GM23338 (cell line): ENCODE measurements at regions not wholly inside any gene's neighbourhood (a gene's known extent, or its start where the extent isn't known, plus 50 kb on each side); places are given as distances from the start of the nearest gene placed in this dataset.

Experiments used
- ATAC-seq: fragments of 200-7000 bp; cut with Tn5 transposase; 3 replicates; pipeline ENCODE4 v1.9.1; 2020
- DNase-seq: peaks from one replicate; pipeline ENCODE4 v3.0.0-alpha.2; 2015; ENCODE audit warnings: low spot score
- H2AFZ ChIP-seq: fragments of 200-600 bp; sonication (generic); 2 replicates; pipeline ENCODE4 v1.8.0; 2016; ENCODE audit warnings: antibody characterized with exemption, mild to moderate bottlenecking, moderate library complexity
- H3F3A ChIP-seq: fragments of 200-600 bp; sonication (generic); replicated peaks from 2 replicates; pipeline ENCODE4 v1.8.0; 2017; ENCODE audit warnings: antibody characterized with exemption, mixed run types, low read depth
- H3K27ac ChIP-seq: fragments of 200-600 bp; sonication (generic); 2 replicates; pipeline ENCODE4 v1.6.1; 2016; ENCODE audit warnings: low read depth
- H3K27me3 ChIP-seq: fragments of 200-600 bp; sonication (generic); 2 replicates; pipeline ENCODE4 v1.8.0; 2016; ENCODE audit warnings: mild to moderate bottlenecking, mixed run types, moderate library complexity; ENCODE audit not compliant: insufficient read depth
- H3K36me3 ChIP-seq: fragments of 200-600 bp; sonication (generic); 2 replicates; pipeline ENCODE4 v1.8.0; 2016; ENCODE audit warnings: mild to moderate bottlenecking; ENCODE audit not compliant: insufficient read depth
- H3K4me1 ChIP-seq: fragments of 200-600 bp; sonication (generic); 2 replicates; pipeline ENCODE4 v1.8.0; 2016; ENCODE audit warnings: mild to moderate bottlenecking, moderate library complexity; ENCODE audit not compliant: insufficient read depth
- H3K4me2 ChIP-seq: fragments of 200-600 bp; sonication (generic); 2 replicates; pipeline ENCODE4 v1.7.1; 2017; ENCODE audit warnings: mixed run types
- H3K4me3 ChIP-seq: fragments of 200-600 bp; sonication (generic); 2 replicates; pipeline ENCODE4 v1.6.1; 2016; ENCODE audit warnings: mixed run types
- H3K79me2 ChIP-seq: fragments of 200-600 bp; sonication (generic); replicated peaks from 2 replicates; pipeline ENCODE4 v1.8.0; 2017; ENCODE audit warnings: mild to moderate bottlenecking; ENCODE audit not compliant: insufficient read depth
- H3K9me2 ChIP-seq: fragments of 200-600 bp; sonication (generic); 2 replicates; pipeline ENCODE4 v1.8.0; 2017; ENCODE audit not compliant: insufficient read depth
- H4K20me1 ChIP-seq: fragments of 200-600 bp; sonication (generic); replicated peaks from 2 replicates; pipeline ENCODE4 v1.8.0; 2017; ENCODE audit warnings: mild to moderate bottlenecking; ENCODE audit not compliant: insufficient read depth
- H3K27ac Mint-ChIP-seq: 2 replicates; pipeline ENCODE4 v1.8.0; 2020; ENCODE audit warnings: inconsistent platforms, mild to moderate bottlenecking, moderate library complexity, mixed read lengths
- H3K27me3 Mint-ChIP-seq: 3 replicates; pipeline ENCODE4 v1.8.0; 2022; ENCODE audit warnings: low read depth, mild to moderate bottlenecking, moderate library complexity, mixed read lengths, inconsistent platforms; ENCODE audit not compliant: insufficient read depth, poor library complexity
- H3K36me3 Mint-ChIP-seq: 3 replicates; pipeline ENCODE4 v1.8.0; 2021; ENCODE audit warnings: low read depth, mild to moderate bottlenecking, inconsistent platforms, moderate library complexity, mixed read lengths
- H3K4me1 Mint-ChIP-seq: 3 replicates; pipeline ENCODE4 v1.8.0; 2020; ENCODE audit warnings: mild to moderate bottlenecking, inconsistent platforms, mixed read lengths
- H3K4me3 Mint-ChIP-seq: 3 replicates; pipeline ENCODE4 v1.8.0; 2021; ENCODE audit warnings: moderate library complexity, mild to moderate bottlenecking, inconsistent platforms, mixed read lengths
- H3K9me3 Mint-ChIP-seq: 3 replicates; pipeline ENCODE4 v1.8.0; 2020; ENCODE audit warnings: moderate library complexity, mild to moderate bottlenecking, inconsistent platforms, mixed read lengths
- CREB1 ChIP-seq: fragments of 250-450 bp; sonication (Bioruptor Pico); IDR thresholded peaks from 2 replicates; pipeline ENCODE4 v1.5.0; 2020; ENCODE audit warnings: low read depth, mild to moderate bottlenecking, moderate library complexity
- EZH2 ChIP-seq: fragments of 200-600 bp; sonication (generic); IDR thresholded peaks from one replicate; pipeline ENCODE4 v1.8.0; 2017; ENCODE audit warnings: antibody characterized with exemption, mild to moderate bottlenecking, low read depth; ENCODE audit not compliant: unreplicated experiment
- EZH2phosphoT487 ChIP-seq: fragments of 200-600 bp; sonication (generic); IDR thresholded peaks from one replicate; pipeline ENCODE4 v1.8.1; 2018; ENCODE audit warnings: antibody characterized with exemption; ENCODE audit not compliant: unreplicated experiment
- JUNB ChIP-seq: IDR thresholded peaks from one replicate; pipeline ENCODE4 v1.6.1; 2016; ENCODE audit warnings: antibody characterized with exemption; ENCODE audit not compliant: unreplicated experiment
- NANOG ChIP-seq: IDR thresholded peaks from 2 replicates; pipeline ENCODE4 v1.6.1; 2016; ENCODE audit warnings: antibody characterized with exemption, borderline replicate concordance
- POLR2AphosphoS5 ChIP-seq: IDR thresholded peaks from 2 replicates; pipeline ENCODE4 v1.6.1; 2016; ENCODE audit warnings: antibody characterized with exemption, low read depth
- STAT1 ChIP-seq: IDR thresholded peaks from one replicate; pipeline ENCODE4 v1.6.1; 2016; ENCODE audit warnings: antibody characterized with exemption; ENCODE audit not compliant: unreplicated experiment
- ZNF114 ChIP-seq: fragments of 250-450 bp; sonication (Bioruptor Pico); IDR thresholded peaks from 2 replicates; pipeline ENCODE4 v1.5.0; 2020; ENCODE audit warnings: mild to moderate bottlenecking, moderate library complexity
- ZNF331 ChIP-seq: fragments of 250-450 bp; sonication (Bioruptor Pico); IDR thresholded peaks from 2 replicates; pipeline ENCODE4 v1.5.0; 2020; ENCODE audit warnings: low read depth, mild to moderate bottlenecking, moderate library complexity
- TF ChIP-seq, protein P1 (sequence below): fragments of 250-450 bp; sonication (Bioruptor Pico); IDR thresholded peaks from 2 replicates; pipeline ENCODE4 v1.5.0; 2020; ENCODE audit warnings: mild to moderate bottlenecking, moderate library complexity
- TF ChIP-seq, protein P2 (sequence below): IDR thresholded peaks from one replicate; pipeline ENCODE4 v1.6.1; 2018; ENCODE audit warnings: antibody characterized with exemption; ENCODE audit not compliant: unreplicated experiment
- TF ChIP-seq, protein P3 (sequence below), 2 experiments: fragments of 200-600 bp in 1 of 2; sonication (generic) in 1 of 2; conservative IDR thresholded peaks; 2 replicates each; pipeline versions ENCODE4 v1.5.1 to v1.6.1; 2016 to 2017; ENCODE audit warnings: antibody characterized with exemption in 2 of 2, low read depth in 2 of 2, mild to moderate bottlenecking in 2 of 2, moderate library complexity in 1 of 2
- TF ChIP-seq, protein P4 (sequence below): IDR thresholded peaks from 2 replicates; pipeline ENCODE4 v1.6.1; 2016; ENCODE audit warnings: antibody characterized with exemption

DNA sequence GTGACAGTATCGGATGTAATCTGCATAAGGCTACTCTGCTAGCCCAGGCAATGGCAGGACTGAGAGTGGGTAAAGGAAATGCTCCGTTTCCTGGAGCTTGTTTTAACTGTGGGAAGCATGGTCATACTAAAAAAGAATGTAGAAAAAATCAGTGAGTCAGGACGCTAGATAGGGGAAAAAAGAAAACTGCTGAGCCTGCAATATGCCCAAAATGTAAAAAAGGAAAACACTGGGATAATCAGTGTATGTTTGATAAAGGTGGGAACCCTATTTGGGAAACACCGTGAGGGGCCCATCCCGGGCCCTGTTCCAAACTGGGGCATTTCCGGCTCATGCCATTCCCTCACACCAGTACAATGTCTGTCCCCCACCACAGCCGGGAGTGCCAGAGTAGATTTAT, 775.8 kb downstream of the ZPLD1 start (continued):
- no peak for TF ChIP-seq EZH2phosphoT487
- no peak for TF ChIP-seq CREB1 (CRISPR knock-in tag)

DNA sequence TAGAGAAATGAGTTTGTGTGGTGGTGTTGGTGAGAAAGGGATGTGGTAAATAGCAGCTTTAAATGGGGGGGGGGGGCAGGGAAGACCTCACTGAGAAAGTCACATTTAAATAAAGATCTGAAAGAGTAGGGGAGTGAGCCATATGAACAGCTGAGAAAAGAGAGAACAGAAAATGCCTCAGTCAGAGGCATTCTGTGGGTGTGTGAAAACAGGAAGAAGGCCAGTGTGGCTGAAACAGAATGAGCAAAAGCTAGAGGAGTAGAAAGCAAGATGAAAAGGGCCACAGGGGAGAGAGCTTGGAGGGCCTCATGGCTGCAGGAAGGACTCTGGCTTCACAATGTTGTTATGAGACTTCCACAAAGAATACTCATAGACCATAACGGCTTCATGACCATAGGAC, 783.3 kb downstream of the ZPLD1 start:
- no peaks in the 10 kb centered on the region for H3K27me3 ChIP-seq
- no peak overlapping the region for H3K4me2 ChIP-seq
- H3K9me3 Mint-ChIP-seq: peaks cover 6% of the 10 kb centered on the region; the same call in 2 of the 3 replicates
- no peaks in the 10 kb centered on the region for H3K36me3 ChIP-seq
- no peaks in the 10 kb centered on the region for H3K27me3 Mint-ChIP-seq
- H3K27ac ChIP-seq: no peak overlapping the region
- H3K4me3 ChIP-seq: no peak overlapping the region
- peaks cover 6% of the 10 kb centered on the region; the same call in 1 of the 3 replicates for H3K36me3 Mint-ChIP-seq
- TF ChIP-seq EZH2phosphoT487: no peak
- no peak for TF ChIP-seq STAT1
- no peak for TF ChIP-seq POLR2AphosphoS5
- TF ChIP-seq JUNB: no peak
- TF ChIP-seq ZNF114 (CRISPR knock-in tag): no peak
- TF ChIP-seq, protein P1, sequence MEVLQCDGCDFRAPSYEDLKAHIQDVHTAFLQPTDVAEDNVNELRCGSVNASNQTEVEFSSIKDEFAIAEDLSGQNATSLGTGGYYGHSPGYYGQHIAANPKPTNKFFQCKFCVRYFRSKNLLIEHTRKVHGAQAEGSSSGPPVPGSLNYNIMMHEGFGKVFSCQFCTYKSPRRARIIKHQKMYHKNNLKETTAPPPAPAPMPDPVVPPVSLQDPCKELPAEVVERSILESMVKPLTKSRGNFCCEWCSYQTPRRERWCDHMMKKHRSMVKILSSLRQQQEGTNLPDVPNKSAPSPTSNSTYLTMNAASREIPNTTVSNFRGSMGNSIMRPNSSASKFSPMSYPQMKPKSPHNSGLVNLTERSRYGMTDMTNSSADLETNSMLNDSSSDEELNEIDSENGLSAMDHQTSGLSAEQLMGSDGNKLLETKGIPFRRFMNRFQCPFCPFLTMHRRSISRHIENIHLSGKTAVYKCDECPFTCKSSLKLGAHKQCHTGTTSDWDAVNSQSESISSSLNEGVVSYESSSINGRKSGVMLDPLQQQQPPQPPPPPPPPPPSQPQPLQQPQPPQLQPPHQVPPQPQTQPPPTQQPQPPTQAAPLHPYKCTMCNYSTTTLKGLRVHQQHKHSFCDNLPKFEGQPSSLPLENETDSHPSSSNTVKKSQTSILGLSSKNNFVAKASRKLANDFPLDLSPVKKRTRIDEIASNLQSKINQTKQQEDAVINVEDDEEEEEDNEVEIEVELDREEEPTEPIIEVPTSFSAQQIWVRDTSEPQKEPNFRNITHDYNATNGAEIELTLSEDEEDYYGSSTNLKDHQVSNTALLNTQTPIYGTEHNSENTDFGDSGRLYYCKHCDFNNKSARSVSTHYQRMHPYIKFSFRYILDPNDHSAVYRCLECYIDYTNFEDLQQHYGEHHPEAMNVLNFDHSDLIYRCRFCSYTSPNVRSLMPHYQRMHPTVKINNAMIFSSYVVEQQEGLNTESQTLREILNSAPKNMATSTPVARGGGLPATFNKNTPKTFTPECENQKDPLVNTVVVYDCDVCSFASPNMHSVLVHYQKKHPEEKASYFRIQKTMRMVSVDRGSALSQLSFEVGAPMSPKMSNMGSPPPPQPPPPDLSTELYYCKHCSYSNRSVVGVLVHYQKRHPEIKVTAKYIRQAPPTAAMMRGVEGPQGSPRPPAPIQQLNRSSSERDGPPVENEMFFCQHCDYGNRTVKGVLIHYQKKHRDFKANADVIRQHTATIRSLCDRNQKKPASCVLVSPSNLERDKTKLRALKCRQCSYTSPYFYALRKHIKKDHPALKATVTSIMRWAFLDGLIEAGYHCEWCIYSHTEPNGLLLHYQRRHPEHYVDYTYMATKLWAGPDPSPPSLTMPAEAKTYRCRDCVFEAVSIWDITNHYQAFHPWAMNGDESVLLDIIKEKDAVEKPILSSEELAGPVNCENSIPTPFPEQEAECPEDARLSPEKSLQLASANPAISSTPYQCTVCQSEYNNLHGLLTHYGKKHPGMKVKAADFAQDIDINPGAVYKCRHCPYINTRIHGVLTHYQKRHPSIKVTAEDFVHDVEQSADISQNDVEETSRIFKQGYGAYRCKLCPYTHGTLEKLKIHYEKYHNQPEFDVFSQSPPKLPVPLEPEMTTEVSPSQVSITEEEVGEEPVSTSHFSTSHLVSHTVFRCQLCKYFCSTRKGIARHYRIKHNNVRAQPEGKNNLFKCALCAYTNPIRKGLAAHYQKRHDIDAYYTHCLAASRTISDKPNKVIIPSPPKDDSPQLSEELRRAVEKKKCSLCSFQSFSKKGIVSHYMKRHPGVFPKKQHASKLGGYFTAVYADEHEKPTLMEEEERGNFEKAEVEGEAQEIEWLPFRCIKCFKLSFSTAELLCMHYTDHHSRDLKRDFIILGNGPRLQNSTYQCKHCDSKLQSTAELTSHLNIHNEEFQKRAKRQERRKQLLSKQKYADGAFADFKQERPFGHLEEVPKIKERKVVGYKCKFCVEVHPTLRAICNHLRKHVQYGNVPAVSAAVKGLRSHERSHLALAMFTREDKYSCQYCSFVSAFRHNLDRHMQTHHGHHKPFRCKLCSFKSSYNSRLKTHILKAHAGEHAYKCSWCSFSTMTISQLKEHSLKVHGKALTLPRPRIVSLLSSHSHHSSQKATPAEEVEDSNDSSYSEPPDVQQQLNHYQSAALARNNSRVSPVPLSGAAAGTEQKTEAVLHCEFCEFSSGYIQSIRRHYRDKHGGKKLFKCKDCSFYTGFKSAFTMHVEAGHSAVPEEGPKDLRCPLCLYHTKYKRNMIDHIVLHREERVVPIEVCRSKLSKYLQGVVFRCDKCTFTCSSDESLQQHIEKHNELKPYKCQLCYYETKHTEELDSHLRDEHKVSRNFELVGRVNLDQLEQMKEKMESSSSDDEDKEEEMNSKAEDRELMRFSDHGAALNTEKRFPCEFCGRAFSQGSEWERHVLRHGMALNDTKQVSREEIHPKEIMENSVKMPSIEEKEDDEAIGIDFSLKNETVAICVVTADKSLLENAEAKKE (CRISPR knock-in tag): no peak
- TF ChIP-seq, protein P2, sequence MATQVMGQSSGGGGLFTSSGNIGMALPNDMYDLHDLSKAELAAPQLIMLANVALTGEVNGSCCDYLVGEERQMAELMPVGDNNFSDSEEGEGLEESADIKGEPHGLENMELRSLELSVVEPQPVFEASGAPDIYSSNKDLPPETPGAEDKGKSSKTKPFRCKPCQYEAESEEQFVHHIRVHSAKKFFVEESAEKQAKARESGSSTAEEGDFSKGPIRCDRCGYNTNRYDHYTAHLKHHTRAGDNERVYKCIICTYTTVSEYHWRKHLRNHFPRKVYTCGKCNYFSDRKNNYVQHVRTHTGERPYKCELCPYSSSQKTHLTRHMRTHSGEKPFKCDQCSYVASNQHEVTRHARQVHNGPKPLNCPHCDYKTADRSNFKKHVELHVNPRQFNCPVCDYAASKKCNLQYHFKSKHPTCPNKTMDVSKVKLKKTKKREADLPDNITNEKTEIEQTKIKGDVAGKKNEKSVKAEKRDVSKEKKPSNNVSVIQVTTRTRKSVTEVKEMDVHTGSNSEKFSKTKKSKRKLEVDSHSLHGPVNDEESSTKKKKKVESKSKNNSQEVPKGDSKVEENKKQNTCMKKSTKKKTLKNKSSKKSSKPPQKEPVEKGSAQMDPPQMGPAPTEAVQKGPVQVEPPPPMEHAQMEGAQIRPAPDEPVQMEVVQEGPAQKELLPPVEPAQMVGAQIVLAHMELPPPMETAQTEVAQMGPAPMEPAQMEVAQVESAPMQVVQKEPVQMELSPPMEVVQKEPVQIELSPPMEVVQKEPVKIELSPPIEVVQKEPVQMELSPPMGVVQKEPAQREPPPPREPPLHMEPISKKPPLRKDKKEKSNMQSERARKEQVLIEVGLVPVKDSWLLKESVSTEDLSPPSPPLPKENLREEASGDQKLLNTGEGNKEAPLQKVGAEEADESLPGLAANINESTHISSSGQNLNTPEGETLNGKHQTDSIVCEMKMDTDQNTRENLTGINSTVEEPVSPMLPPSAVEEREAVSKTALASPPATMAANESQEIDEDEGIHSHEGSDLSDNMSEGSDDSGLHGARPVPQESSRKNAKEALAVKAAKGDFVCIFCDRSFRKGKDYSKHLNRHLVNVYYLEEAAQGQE: no peak
- no peak for TF ChIP-seq CREB1 (CRISPR knock-in tag)
- no peak for TF ChIP-seq ZNF331 (CRISPR knock-in tag)
- TF ChIP-seq, protein P3, sequence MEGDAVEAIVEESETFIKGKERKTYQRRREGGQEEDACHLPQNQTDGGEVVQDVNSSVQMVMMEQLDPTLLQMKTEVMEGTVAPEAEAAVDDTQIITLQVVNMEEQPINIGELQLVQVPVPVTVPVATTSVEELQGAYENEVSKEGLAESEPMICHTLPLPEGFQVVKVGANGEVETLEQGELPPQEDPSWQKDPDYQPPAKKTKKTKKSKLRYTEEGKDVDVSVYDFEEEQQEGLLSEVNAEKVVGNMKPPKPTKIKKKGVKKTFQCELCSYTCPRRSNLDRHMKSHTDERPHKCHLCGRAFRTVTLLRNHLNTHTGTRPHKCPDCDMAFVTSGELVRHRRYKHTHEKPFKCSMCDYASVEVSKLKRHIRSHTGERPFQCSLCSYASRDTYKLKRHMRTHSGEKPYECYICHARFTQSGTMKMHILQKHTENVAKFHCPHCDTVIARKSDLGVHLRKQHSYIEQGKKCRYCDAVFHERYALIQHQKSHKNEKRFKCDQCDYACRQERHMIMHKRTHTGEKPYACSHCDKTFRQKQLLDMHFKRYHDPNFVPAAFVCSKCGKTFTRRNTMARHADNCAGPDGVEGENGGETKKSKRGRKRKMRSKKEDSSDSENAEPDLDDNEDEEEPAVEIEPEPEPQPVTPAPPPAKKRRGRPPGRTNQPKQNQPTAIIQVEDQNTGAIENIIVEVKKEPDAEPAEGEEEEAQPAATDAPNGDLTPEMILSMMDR (conservative IDR thresholded peaks at IDR 0.05; ENCODE audit: low read depth in 2 of 2): no peak
- no peak for TF ChIP-seq NANOG
- TF ChIP-seq, protein P4, sequence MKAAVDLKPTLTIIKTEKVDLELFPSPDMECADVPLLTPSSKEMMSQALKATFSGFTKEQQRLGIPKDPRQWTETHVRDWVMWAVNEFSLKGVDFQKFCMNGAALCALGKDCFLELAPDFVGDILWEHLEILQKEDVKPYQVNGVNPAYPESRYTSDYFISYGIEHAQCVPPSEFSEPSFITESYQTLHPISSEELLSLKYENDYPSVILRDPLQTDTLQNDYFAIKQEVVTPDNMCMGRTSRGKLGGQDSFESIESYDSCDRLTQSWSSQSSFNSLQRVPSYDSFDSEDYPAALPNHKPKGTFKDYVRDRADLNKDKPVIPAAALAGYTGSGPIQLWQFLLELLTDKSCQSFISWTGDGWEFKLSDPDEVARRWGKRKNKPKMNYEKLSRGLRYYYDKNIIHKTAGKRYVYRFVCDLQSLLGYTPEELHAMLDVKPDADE: no peak
- no peak for TF ChIP-seq EZH2
- H3K9me2 ChIP-seq: 0 out of 2 replicates have a peak, but pooled peaks cover 3% of the 10 kb centered on the region
- H2AFZ ChIP-seq: peak overlapping the region; percentile 52; the same call in 1 of the 2 replicates
- H3K27ac Mint-ChIP-seq: peak overlapping the region; percentile 1; the same call in 1 of the 2 replicates
- H3K4me1 Mint-ChIP-seq: peaks cover 3% of the 10 kb centered on the region; the same call in 2 of the 3 replicates
- ATAC-seq (no peak), DNase-seq (no peak)
- no peak overlapping the region for H3K4me3 Mint-ChIP-seq
- H3K4me1 ChIP-seq: 0 out of 2 replicates have a peak, but pooled peaks cover 3% of the 10 kb centered on the region
- H4K20me1 ChIP-seq: no peaks in the 10 kb centered on the region
- no peaks in the 10 kb centered on the region for H3F3A ChIP-seq
- H3K79me2 ChIP-seq: no peaks in the 10 kb centered on the region
